Fibroblast of skin of left biceps (primary cell): ENCODE measurements at regions not wholly inside any gene's neighbourhood (a gene's known extent, or its start where the extent isn't known, plus 50 kb on each side); places are given as distances from the start of the nearest gene placed in this dataset.
A peak's percentile ranks its signal among the peaks of the same experiment; 100 is the strongest.
"Not testable (repeated sequence)": the region's sequence is repeated elsewhere in the genome, so short reads cannot be mapped to it uniquely, and the experiment has no call there.

ENCODE experiments used
- DNase-seq, 2 experiments: peaks; one replicate each; pipeline ENCODE4 v3.0.0-alpha.2; 2013; ENCODE audit warnings: low read depth in 2 of 2

- no peak for DNase-seq
These were observed 247.7 kb upstream of the RFX3 start for GRCh38 chr9:3773362-3774060.

- DNase-seq: no peak
These were observed 243.8 kb upstream of the RFX3 start for GRCh38 chr9:3769646-3770045.

- DNase-seq: no peak
These were observed 243.1 kb upstream of the RFX3 start for GRCh38 chr9:3768712-3769457.

GRCh38 chr9:3768286-3768685 is 242.5 kb upstream of the RFX3 start:
- DNase-seq: no peak

GRCh38 chr9:3762076-3762475 is 236.3 kb upstream of the RFX3 start:
- DNase-seq: no peak

- DNase-seq: no peak
These were observed 234.2 kb upstream of the RFX3 start for GRCh38 chr9:3760031-3760430.

GRCh38 chr9:3758816-3759576 is 233.2 kb upstream of the RFX3 start:
- DNase-seq: no peak

- DNase-seq: no peak
These were observed 230.3 kb upstream of the RFX3 start for GRCh38 chr9:3756071-3756470.

- no peak for DNase-seq
These were observed 225.4 kb upstream of the RFX3 start for GRCh38 chr9:3751125-3751758.

GRCh38 chr9:3750321-3750720 is 224.5 kb upstream of the RFX3 start:
- DNase-seq: no peak

GRCh38 chr9:3746296-3747275 is 220.8 kb upstream of the RFX3 start:
- peak in 1 of 2 experiments; percentile 67 for DNase-seq

GRCh38 chr9:3743901-3744413 is 218.2 kb upstream of the RFX3 start:
- no peak for DNase-seq

- no peak for DNase-seq
These were observed 216.8 kb upstream of the RFX3 start for GRCh38 chr9:3742586-3742985.

GRCh38 chr9:3741729-3742128 is 215.9 kb upstream of the RFX3 start:
- DNase-seq: no peak

- DNase-seq: peak in 1 of 2 experiments; percentile 28
These were observed 215.1 kb upstream of the RFX3 start for GRCh38 chr9:3740690-3741419.

- DNase-seq: no peak
These were observed 210.4 kb upstream of the RFX3 start for GRCh38 chr9:3736161-3736560.

GRCh38 chr9:3735251-3735650 is 209.4 kb upstream of the RFX3 start:
- DNase-seq: no peak

- not testable (repeated sequence) for DNase-seq
These were observed 207.9 kb upstream of the RFX3 start for GRCh38 chr9:3733527-3734262.

GRCh38 chr9:3733039-3733408 is 207.2 kb upstream of the RFX3 start:
- no peak for DNase-seq
